NCI-H446 (cell line): ENCODE measurements at regions not wholly inside any gene's neighbourhood (a gene's known extent, or its start where the extent isn't known, plus 50 kb on each side); places are given as distances from the start of the nearest gene placed in this dataset.
"Not testable (repeated sequence)": the region's sequence is repeated elsewhere in the genome, so short reads cannot be mapped to it uniquely, and the experiment has no call there.

Source experiments
- DNase-seq, 2 experiments: peaks; one replicate each; lab custom pipeline; 2025; lab: John Stamatoyannopoulos, UW

- no peak for DNase-seq
Measured at GRCh38 chr12:7591531-7591930, 74.2 kb downstream of the APOBEC1 start.

DNA sequence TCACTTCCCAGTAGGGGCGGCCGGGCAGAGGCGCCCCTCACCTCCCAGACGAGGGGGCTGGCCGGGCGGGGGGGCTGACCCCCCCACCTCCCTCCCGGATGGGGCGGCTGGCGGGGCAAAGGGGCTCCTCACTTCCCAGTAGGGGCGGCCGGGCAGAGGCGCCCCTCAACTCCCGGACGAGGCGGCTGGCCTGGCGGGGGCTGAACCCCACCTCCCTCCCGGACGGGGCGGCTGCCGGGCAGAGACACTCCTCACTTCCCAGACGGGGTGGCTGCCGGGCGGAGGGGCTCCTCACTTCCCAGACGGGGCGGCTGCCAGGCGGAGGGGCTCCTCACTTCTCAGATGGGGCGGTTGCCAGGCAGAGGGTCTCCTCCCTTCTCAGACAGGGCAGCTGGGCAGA, 75.6 kb downstream of the APOBEC1 start:
- DNase-seq = not testable (repeated sequence)

- peak; percentile 1 to 50 for DNase-seq
Measured at GRCh38 chr12:7588742-7589329, 76.9 kb downstream of the APOBEC1 start.

- not testable (repeated sequence) for DNase-seq
Measured at GRCh38 chr12:7584137-7584536, 80.6 kb upstream of the CD163 start.

GRCh38 chr12:7583471-7583870, 79.9 kb upstream of the CD163 start:
- no peak for DNase-seq

- no peak for DNase-seq
Measured at GRCh38 chr12:7582796-7583195, 79.2 kb upstream of the CD163 start.

GRCh38 chr12:7581625-7582024, 78.0 kb upstream of the CD163 start:
- no peak for DNase-seq

GRCh38 chr12:7581046-7581445, 77.5 kb upstream of the CD163 start:
- no peak for DNase-seq

DNA sequence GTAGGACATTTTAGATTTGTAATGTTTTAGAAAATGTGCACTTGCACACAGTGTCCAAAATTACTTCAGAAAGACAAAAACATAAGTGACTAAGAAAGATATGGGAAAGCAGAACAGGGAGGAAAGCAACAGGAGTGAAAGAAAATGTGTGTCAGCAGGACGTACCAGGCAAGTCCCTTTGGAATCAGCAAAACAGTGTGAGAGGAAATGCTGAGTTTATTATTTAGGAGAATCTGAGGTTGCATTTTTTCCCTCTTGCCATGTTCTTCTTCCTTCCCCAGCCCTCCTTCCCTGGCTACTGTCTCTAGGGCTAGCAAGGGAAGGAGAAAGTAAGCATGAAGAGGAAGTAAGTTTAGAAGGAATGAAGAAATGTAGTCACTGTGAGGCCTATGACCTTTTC, 67.7 kb upstream of the CD163 start:
- no peak for DNase-seq

GRCh38 chr12:7557227-7557626, 53.6 kb upstream of the CD163 start:
- DNase-seq = no peak

- no peak for DNase-seq
Measured at GRCh38 chr12:7555752-7556151, 52.2 kb upstream of the CD163 start.

GRCh38 chr12:7554831-7555230, 51.3 kb upstream of the CD163 start:
- not testable (repeated sequence) for DNase-seq
